ENCODE measurements at regions not wholly inside any gene's neighbourhood (a gene's known extent, or its start where the extent isn't known, plus 50 kb on each side); places are given as distances from the start of the nearest gene placed in this dataset.

DNA sequence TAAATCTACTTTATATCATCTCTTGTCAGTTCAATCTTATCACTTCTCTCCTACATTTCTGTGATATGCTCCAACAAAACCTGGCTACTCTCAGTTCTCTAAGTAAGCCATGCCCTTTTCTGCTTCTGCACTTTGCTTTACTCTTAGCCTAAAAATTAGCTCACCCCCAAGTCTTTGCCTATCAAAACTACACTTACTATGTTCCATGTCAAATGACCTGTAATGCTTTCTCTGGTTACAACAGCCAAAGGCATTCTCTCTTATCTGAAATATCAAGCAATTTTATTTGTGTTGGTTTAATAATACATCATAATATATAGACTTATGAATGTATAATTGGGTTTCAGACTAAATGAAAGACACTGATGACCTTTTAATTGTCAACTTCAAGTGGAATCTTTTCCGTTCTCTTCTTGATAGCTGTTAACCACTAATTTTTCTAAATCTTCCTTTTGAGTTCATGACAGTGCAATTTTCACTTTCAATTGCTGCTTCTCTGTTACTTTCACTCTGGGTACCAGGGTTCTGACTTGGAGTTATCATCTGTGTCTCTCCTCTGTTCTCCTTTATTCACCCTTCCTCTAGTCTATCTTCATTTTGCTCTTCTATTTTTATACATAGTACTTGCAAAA, 619.0 kb upstream of the GOLIM4 start:
- DNase-seq: no peak
- no peaks in the 10 kb centered on the region for H3K27me3 ChIP-seq
- intact Hi-C loops (cut with DNase I): no loop called here
- H3K4me3 ChIP-seq: no peak overlapping the region
- H3K36me3 ChIP-seq (replicated peaks in 1 of 2): no peaks in the 10 kb centered on the region
- WGBS, 4 donors: 39 to 67% (median 51%) methylated on average over 1 of the region's 1 CpG
- TF ChIP-seq POLR2A (IDR thresholded peaks at IDR 0.05) (no peak), CTCF (IDR thresholded peaks at IDR 0.05) (no peak)
- no peak overlapping the region for H3K27ac ChIP-seq
- H3K9me3 ChIP-seq (replicated peaks in 1 of 3): no peaks in the 10 kb centered on the region
- no peaks in the 10 kb centered on the region for H3K4me1 ChIP-seq (replicated peaks in 1 of 2)

- Histone ChIP-seq H3K4me1 (replicated peaks in 1 of 2) (no peaks in the 10 kb centered on the region), H3K9me3 (replicated peaks in 1 of 3) (no peaks in the 10 kb centered on the region), H3K27me3 (no peaks in the 10 kb centered on the region), H3K27ac (no peak overlapping the region), H3K36me3 (replicated peaks in 1 of 2) (no peaks in the 10 kb centered on the region), H3K4me3 (no peak overlapping the region)
- 69 to 75% (median 70%) methylated on average over 9 of the region's 9 CpGs for WGBS, 4 donors
- no peak for DNase-seq
- intact Hi-C loops (cut with DNase I): no loop called here
- no peak for TF ChIP-seq POLR2A (IDR thresholded peaks at IDR 0.05)
- no peak for TF ChIP-seq CTCF (IDR thresholded peaks at IDR 0.05)
These were observed 613.3 kb upstream of the GOLIM4 start for GRCh38 chr3:168709073-168709472.

DNA sequence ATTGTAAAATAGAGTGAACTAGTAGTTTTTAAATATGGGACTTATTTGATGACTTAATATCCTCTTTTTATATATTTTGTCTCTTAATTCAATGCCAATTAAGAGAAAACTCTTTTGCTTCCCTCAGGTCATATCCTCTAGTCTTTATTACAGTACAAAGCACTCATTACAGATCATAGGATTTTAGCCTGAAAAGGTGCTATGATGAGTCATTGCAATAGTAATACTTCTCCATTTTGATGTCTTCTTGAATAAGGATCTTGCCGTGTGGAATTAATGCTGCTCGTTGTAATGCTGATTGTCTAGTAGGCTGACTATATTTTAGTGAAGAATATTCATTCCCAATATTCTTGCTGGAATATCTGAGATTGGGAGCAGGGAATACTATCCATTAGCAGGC, 612.2 kb upstream of the GOLIM4 start:
- intact Hi-C loops (cut with DNase I): no loop called here
- H3K27me3 ChIP-seq: no peaks in the 10 kb centered on the region
- TF ChIP-seq CTCF (IDR thresholded peaks at IDR 0.05): no peak
- no peak for TF ChIP-seq POLR2A (IDR thresholded peaks at IDR 0.05)
- no peaks in the 10 kb centered on the region for H3K36me3 ChIP-seq (replicated peaks in 1 of 2)
- 63 to 80% (median 79%) methylated on average over 2 of the region's 2 CpGs for WGBS, 4 donors
- no peaks in the 10 kb centered on the region for H3K4me1 ChIP-seq (replicated peaks in 1 of 2)
- no peaks in the 10 kb centered on the region for H3K9me3 ChIP-seq (replicated peaks in 1 of 3)
- no peak for DNase-seq
- no peak overlapping the region for H3K4me3 ChIP-seq
- H3K27ac ChIP-seq: no peak overlapping the region

- intact Hi-C loops (cut with DNase I): no loop called here
- H3K4me3 ChIP-seq: no peak overlapping the region
- no peaks in the 10 kb centered on the region for H3K4me1 ChIP-seq (replicated peaks in 1 of 2)
- no peaks in the 10 kb centered on the region for H3K9me3 ChIP-seq (replicated peaks in 1 of 3)
- H3K27ac ChIP-seq: no peak overlapping the region
- no peaks in the 10 kb centered on the region for H3K36me3 ChIP-seq (replicated peaks in 1 of 2)
- TF ChIP-seq CTCF (IDR thresholded peaks at IDR 0.05): no peak
- no peak for TF ChIP-seq POLR2A (IDR thresholded peaks at IDR 0.05)
- 71 to 84% (median 76%) methylated on average over 3 of the region's 3 CpGs for WGBS, 4 donors
- no peaks in the 10 kb centered on the region for H3K27me3 ChIP-seq
- no peak for DNase-seq
These were observed 609.7 kb upstream of the GOLIM4 start for GRCh38 chr3:168705412-168705811.

Data from adrenal gland (tissue), 9 donors.